ENCODE measurements at regions not wholly inside any gene's neighbourhood (a gene's known extent, or its start where the extent isn't known, plus 50 kb on each side); places are given as distances from the start of the nearest gene placed in this dataset.

DNA sequence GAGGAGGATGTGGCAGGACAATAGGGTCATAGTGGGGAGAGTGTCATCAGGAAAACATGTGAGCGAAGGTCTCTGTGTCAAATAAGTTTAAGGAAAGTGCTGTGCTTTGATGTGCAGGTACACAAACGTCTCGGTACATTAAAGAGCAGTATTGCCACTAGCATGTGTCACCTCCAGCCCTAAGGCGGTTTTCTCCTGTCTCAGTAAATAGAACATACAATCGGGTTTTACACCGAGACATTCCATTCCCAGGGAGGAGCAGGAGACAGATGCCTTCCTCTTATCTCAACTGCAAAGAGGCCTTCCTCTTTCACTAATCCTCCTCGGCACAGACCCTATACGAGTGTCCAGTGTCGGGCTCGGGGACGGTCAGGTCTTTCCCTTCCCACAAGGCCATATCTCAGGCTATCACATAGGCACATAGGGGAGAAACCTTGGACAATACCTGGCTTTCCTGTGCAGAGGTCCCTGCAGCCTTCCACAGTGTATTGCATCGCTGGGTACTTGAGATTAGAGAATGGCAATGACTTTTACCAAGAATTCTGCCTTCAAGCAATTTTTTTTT lies 684.5 kb downstream of the PDHA2 start:
- H3K79me1 ChIP-seq (ENCODE audit: low read depth in 1 of 2, low read length in 2 of 2), result no peaks in the 10 kb centered on the region
- H2BK5ac ChIP-seq (ENCODE audit: low read depth, low read length, poor library complexity, severe bottlenecking), result no peak overlapping the region
- ChIA-PET POLR2A (ENCODE audit: unreplicated experiment) (no interaction called here), CTCF (no interaction called here)
- H3K36me3 ChIP-seq (ENCODE audit: control insufficient read depth, insufficient read depth, low read length), result no peaks in the 10 kb centered on the region
- no peaks in the 10 kb centered on the region for H3K4me1 ChIP-seq (ENCODE audit: control insufficient read depth, insufficient read depth, low read length)
- no peak overlapping the region for H3K56ac ChIP-seq (ENCODE audit: extremely low read depth, insufficient read depth, low read length)
- no peak overlapping the region for H2BK15ac ChIP-seq (ENCODE audit: low read depth, low read length)
- dilution Hi-C loops (cut with HindIII; ENCODE audit: low sequenced_read_pairs, unreplicated experiment), result no loop called here
- no peak overlapping the region for H3K14ac ChIP-seq (replicated peaks; ENCODE audit: low read depth, low read length)
- no peak overlapping the region for H3K9ac ChIP-seq (ENCODE audit: low read depth, low read length)
- H3K4me3 ChIP-seq (ENCODE audit: insufficient read depth, low read depth, low read length), result no peak overlapping the region
- H3K9me3 ChIP-seq (ENCODE audit: control insufficient read depth, insufficient read depth, low read length), result peaks cover 9% of the 10 kb centered on the region; the same call in 1 of the 2 replicates
- H3K18ac ChIP-seq (ENCODE audit: low read depth, low read length), result no peak overlapping the region
- H4K8ac ChIP-seq (ENCODE audit: low read depth in 2 of 2, low read length in 2 of 2), result no peak overlapping the region
- in situ Hi-C loops (cut with MboI; ENCODE audit: low sequenced_read_pairs), result no loop called here
- H2BK120ac ChIP-seq (ENCODE audit: low read depth, low read length), result no peak overlapping the region
- BruUV-seq (replicated peaks), result no TSS peak
- H4K91ac ChIP-seq (ENCODE audit: insufficient read depth, low read depth, low read length), result no peak overlapping the region
- H2AK9ac ChIP-seq (replicated peaks; ENCODE audit: low read depth, low read length, poor library complexity), result no peak overlapping the region
- no peak overlapping the region for H2AK5ac ChIP-seq (ENCODE audit: low read depth, low read length)
- no peak for TF ChIP-seq NFE2L2 (IDR thresholded peaks at IDR 0.05; ENCODE audit: low read depth, low read length)
- TF ChIP-seq BHLHE40 (IDR thresholded peaks at IDR 0.05; ENCODE audit: low read depth, low read length), result no peak
- no peak for TF ChIP-seq MXI1 (IDR thresholded peaks at IDR 0.05; ENCODE audit: borderline replicate concordance, low read depth, low read length)
- TF ChIP-seq, protein P1, sequence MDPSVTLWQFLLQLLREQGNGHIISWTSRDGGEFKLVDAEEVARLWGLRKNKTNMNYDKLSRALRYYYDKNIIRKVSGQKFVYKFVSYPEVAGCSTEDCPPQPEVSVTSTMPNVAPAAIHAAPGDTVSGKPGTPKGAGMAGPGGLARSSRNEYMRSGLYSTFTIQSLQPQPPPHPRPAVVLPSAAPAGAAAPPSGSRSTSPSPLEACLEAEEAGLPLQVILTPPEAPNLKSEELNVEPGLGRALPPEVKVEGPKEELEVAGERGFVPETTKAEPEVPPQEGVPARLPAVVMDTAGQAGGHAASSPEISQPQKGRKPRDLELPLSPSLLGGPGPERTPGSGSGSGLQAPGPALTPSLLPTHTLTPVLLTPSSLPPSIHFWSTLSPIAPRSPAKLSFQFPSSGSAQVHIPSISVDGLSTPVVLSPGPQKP (IDR thresholded peaks at IDR 0.05; ENCODE audit: borderline replicate concordance, low read depth, low read length), result no peak
- no peak for TF ChIP-seq CTCF (conservative IDR thresholded peaks at IDR 0.05; ENCODE audit: low read depth, low read length)
- TF ChIP-seq RFX5 (IDR thresholded peaks at IDR 0.05; ENCODE audit: low read depth, low read length), result no peak
- no peak for TF ChIP-seq USF2 (IDR thresholded peaks at IDR 0.05; ENCODE audit: low read depth, low read length)
- no peak for TF ChIP-seq CEBPB (IDR thresholded peaks at IDR 0.05; ENCODE audit: low read depth, low read length)
- TF ChIP-seq FOS (IDR thresholded peaks at IDR 0.05; ENCODE audit: low read depth, low read length), result no peak
- TF ChIP-seq CHD1 (IDR thresholded peaks at IDR 0.05; ENCODE audit: low read depth, low read length), result no peak
- no peak for TF ChIP-seq SMC3 (IDR thresholded peaks at IDR 0.05; ENCODE audit: low read depth, low read length)
- TF ChIP-seq POLR2A (IDR thresholded peaks at IDR 0.05; ENCODE audit: low read depth, low read length), result no peak
- TF ChIP-seq MAZ (IDR thresholded peaks at IDR 0.05; ENCODE audit: borderline replicate concordance, low read depth, low read length), result no peak
- no peak for TF ChIP-seq RCOR1 (IDR thresholded peaks at IDR 0.05; ENCODE audit: insufficient replicate concordance, low read length)
- no peak for TF ChIP-seq RAD21 (IDR thresholded peaks at IDR 0.05; ENCODE audit: low read length)
- TF ChIP-seq MAFK (IDR thresholded peaks at IDR 0.05; ENCODE audit: low read depth, low read length), result no peak
- no peak overlapping the region for H2BK20ac ChIP-seq (ENCODE audit: low read depth, low read length)
- no peaks in the 10 kb centered on the region for H4K20me1 ChIP-seq (ENCODE audit: insufficient read depth, low read length)
- intact Hi-C loops (cut with micrococcal nuclease), result no loop called here
- no peak overlapping the region for H2AFZ ChIP-seq (replicated peaks; ENCODE audit: low read length, poor library complexity)
- no peak overlapping the region for H4K5ac ChIP-seq (ENCODE audit: low read depth, low read length)
- no peak for DNase-seq
- no peak for ATAC-seq (ENCODE audit: low read depth)
- no peaks in the 10 kb centered on the region for H3K27me3 ChIP-seq (ENCODE audit: control insufficient read depth, insufficient read depth, low read length)
- H3K23ac ChIP-seq (ENCODE audit: low read depth, low read length), result no peak overlapping the region
- H3K27ac ChIP-seq (ENCODE audit: insufficient read depth, low read length), result no peak overlapping the region
- no peaks in the 10 kb centered on the region for H3K9me1 ChIP-seq (ENCODE audit: insufficient read depth, low read length)
- H3K4me2 ChIP-seq (ENCODE audit: low read depth, low read length), result no peak overlapping the region
- no CpG with 5 or more reads among the region's 12 CpGs for WGBS, 2 experiments (ENCODE audit: extremely low coverage in 2 of 2, insufficient read length in 1 of 2)
- no peak overlapping the region for H3K4ac ChIP-seq (ENCODE audit: low read depth, low read length)
